Activated CD4-positive, alpha-beta T cell treated with anti-CD3 and anti-CD28 coated beads, Interleukin-2, Interleukin-4, amounts not matched to agents 100 ng/mL and 50 ng/mL, durations not matched to agents 16 hours and 8 hours (primary cell): ENCODE measurements at regions not wholly inside any gene's neighbourhood (a gene's known extent, or its start where the extent isn't known, plus 50 kb on each side); places are given as distances from the start of the nearest gene placed in this dataset.
"Not testable (repeated sequence)": the region's sequence is repeated elsewhere in the genome, so short reads cannot be mapped to it uniquely, and the experiment has no call there.

ENCODE experiments used
- DNase-seq: peaks from one replicate; pipeline ENCODE4 v3.0.0-alpha.2; 2020; ENCODE audit warnings: low spot score

DNA sequence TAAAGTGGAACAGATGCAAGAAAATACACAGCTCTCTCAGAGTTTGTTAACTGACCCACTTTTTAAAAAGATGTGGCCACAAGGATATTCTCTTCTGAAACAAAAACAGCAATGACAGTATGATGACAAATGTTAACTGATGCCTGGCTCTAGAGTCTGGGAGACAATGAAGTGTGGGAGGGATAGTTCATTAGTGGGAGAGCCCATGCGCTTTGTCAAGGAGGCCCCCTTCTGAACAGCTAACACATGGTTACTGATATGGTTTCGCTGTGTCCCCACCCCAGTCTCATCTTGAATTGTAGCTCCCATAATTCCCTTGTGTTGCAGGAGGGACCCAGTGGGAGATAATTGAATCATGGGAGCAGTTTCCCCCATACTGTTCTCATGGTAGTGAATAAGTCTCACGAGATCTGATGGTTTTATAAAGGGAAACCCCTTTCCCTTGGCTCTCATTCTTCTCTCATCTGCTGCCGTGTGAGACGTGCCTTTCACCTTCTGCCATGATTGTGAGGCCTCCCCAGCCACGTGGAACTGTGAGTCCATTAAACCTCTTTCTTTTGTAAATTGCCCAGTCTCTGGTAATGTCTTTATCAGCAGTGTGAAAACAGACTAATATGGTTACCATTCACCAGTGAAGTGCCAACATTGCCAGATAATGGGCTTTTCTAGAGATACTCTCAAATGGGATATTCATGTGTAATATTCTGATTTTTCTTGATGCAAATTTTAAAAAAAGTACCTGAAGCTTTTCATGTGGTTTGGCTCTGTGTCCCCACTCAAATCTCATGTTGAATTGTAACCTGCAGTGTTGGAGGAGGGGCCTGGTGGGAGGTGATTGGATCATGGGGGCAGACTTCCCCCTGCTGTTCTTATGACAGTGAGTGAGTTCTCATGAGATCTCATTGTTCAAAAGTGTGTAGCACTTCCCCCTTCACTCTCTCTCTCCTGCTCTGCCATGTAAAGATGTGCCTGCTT, 435.8 kb downstream of the SHISA9 start:
- not testable (repeated sequence) for DNase-seq

GRCh38 chr16:13338044-13338443, 436.6 kb downstream of the SHISA9 start:
- no peak for DNase-seq

DNA sequence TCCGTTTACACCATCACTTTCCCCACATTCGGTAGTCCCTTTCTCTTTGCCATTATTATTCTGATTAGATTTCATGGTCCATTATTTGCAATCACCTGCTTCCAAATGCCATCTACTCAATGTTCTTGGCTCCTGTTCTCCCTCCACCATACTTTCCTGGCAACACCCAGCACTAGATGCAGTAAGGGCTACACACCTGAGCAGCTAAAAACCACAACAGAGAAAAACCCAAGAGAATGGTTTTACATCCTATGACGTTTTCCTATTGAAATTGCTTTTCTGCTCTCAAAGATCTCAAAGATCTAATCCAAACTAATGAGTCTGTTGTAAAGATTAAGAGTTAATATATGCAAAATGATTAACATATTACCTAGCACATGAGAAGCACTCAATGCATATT, 441.3 kb downstream of the SHISA9 start:
- no peak for DNase-seq

GRCh38 chr16:13344001-13344400, 442.6 kb downstream of the SHISA9 start:
- DNase-seq, result no peak

- DNase-seq, result no peak
Measured at GRCh38 chr16:13348416-13348815, 447.0 kb downstream of the SHISA9 start.

GRCh38 chr16:13350000-13350399, 448.6 kb downstream of the SHISA9 start:
- no peak for DNase-seq

GRCh38 chr16:13351181-13351580, 449.8 kb downstream of the SHISA9 start:
- no peak for DNase-seq

GRCh38 chr16:13351601-13352217, 450.3 kb downstream of the SHISA9 start:
- DNase-seq, result no peak

- DNase-seq, result not testable (repeated sequence)
Measured at GRCh38 chr16:13352796-13353195, 451.4 kb downstream of the SHISA9 start.

GRCh38 chr16:13357842-13358241, 456.4 kb downstream of the SHISA9 start:
- DNase-seq, result not testable (repeated sequence)

DNA sequence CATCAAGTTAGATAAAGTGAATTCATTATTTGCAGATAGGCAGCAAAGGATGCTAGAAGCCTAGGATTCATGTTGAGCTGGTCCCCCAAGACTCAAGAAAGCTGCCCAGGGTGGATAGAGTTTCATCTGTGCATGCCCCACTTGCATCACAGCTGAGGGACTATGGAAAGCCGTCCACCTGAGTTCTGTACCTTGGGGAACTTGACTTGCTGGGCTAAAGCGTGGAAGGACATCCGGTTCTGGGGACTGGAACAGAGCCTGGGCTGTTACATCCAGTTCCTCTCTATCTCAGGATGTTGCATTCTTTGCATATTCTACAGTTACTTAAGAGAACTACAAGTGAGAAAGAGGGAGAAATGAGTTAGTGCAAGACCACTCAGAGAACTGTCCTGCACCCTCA, 458.4 kb downstream of the SHISA9 start:
- no peak for DNase-seq

- no peak for DNase-seq
Measured at GRCh38 chr16:13372421-13372820, 471.0 kb downstream of the SHISA9 start.

GRCh38 chr16:13376174-13376573, 474.8 kb downstream of the SHISA9 start:
- DNase-seq, result no peak

DNA sequence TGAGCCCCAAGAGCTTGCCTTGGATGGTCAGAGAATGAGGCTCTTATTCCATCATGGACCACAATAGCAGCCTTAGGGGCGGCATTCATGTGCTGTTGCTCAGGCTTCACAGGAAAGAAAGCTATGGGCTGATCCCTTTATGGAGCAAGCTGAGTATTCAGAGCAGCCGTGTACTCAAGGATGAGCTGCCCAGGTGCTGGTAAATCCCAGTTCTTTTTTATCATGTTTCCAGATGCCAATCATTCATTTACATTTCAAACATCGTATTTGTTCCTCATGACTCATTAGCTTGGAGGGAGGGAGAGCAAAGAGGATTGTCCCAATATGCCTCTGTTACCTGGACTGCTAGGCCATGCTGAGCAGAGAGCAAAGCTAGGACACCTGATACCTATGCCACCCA, 475.7 kb downstream of the SHISA9 start:
- DNase-seq, result no peak

- no peak for DNase-seq
Measured at GRCh38 chr16:13378151-13378550, 476.8 kb downstream of the SHISA9 start.

DNA sequence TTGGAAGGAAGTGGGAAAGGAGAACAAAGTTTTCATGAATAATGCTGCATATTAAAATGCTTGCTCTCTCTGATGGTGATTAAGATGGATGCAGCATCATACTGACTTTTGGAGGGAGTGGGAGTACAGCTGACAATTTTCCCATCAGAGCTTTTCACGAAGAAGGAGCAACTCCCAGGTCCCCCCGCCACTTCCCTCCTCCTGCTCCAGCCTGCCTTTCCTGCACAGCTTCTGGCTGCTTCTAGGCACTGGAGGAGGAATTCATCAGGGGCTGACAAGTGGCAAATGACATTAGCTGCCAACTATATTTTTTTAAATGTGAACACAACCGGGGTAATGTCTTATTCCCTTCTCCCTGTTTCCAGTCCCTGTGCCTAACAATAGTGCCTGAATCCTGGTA, 477.9 kb downstream of the SHISA9 start:
- no peak for DNase-seq

GRCh38 chr16:13385156-13386040, 484.0 kb downstream of the SHISA9 start:
- DNase-seq, result not testable (repeated sequence)

DNA sequence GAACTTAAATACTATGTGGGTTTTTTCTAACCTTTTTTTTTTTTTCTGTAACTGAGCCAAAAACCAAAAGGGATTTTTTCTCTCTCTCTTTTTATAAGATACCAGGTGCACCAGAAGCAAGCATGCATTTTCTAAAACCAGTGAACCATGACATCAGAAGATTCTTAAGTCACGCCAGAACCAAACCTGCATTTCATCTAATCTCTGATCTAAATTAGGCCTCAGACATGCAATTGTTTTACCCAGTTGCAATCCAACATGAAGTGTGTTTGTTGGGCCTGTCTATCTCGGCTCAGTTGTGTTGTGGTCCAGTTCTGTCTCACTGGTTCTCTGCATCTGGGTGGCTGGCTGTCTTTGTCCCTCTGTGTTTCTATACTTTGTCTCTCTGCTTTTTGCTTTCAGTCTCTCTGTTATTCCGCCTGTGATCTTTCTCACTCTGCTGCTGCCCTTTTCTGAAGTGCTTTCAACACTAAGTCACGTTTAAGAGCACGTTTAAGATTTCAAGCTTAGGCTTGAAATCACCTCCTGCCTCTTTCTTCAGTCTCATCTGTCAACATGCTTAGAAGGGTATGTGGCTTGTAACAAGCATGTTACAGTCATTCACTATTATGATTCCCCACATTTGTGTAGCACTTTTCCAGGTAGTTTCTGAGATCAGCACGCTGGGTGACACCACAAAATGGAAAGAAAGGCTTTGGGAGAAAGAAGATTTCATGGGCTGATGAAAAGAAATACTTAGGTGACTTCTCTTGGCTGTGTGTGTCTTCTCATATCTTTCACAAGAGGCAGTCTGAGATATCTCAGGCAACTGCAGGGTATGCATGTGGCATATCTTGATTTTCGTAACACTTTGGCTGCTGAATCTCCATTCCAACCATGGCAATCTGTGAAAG, 488.9 kb downstream of the SHISA9 start:
- DNase-seq, result no peak

DNA sequence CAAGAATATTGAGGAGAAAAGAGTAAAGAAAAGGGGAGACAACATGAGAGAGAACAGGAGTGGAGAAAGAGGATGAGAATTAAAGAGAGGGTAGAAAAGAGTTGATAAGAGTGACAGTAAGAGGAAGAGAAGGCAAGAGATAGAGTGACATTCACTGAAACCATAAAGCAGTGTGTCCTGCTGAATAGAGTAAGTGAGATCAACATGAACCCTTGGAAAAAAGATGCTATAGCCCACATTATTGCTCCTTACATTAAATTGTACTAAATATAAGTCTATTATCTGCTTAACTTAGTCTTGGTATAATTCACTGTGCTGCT, 489.5 kb downstream of the SHISA9 start:
- DNase-seq, result no peak

GRCh38 chr16:13391337-13391736, 489.9 kb downstream of the SHISA9 start:
- no peak for DNase-seq

GRCh38 chr16:13392341-13392740, 490.9 kb downstream of the SHISA9 start:
- no peak for DNase-seq
